GM12878 (cell line): ENCODE measurements at regions not wholly inside any gene's neighbourhood (a gene's known extent, or its start where the extent isn't known, plus 50 kb on each side); places are given as distances from the start of the nearest gene placed in this dataset.

Source experiments
- BCL3 ChIP-seq: IDR thresholded peaks from 2 replicates; pipeline ENCODE4 v1.6.1; 2011; ENCODE audit warnings: borderline replicate concordance, low read depth, mild to moderate bottlenecking, moderate library complexity, low read length; ENCODE audit not compliant: insufficient read depth, poor library complexity, severe bottlenecking
- IRF5 ChIP-seq: fragments of 450-650 bp; IDR thresholded peaks from 2 replicates; pipeline ENCODE4 v1.6.1; 2017; ENCODE audit warnings: borderline replicate concordance
- KLF5 ChIP-seq: fragments of 450-650 bp; IDR thresholded peaks from 2 replicates; pipeline ENCODE4 v1.6.1; 2014; ENCODE audit warnings: mild to moderate bottlenecking; ENCODE audit not compliant: partially characterized antibody
- MTA2 ChIP-seq: fragments of 450-650 bp; IDR thresholded peaks from 2 replicates; pipeline ENCODE4 v1.6.1; 2016; ENCODE audit warnings: low read depth, mild to moderate bottlenecking, moderate library complexity
- MTA3 ChIP-seq: IDR thresholded peaks from 2 replicates; pipeline ENCODE4 v1.6.1; 2012; ENCODE audit warnings: low read length, inconsistent platforms, borderline replicate concordance
- MXI1 ChIP-seq: fragments of 150-350 bp; IDR thresholded peaks from 2 replicates; pipeline ENCODE4 v1.6.1; 2011; ENCODE audit warnings: low read depth, mild to moderate bottlenecking, inconsistent platforms, low read length, improper control_type of control experiment
- SMARCA5 ChIP-seq: fragments of 450-650 bp; IDR thresholded peaks from 2 replicates; pipeline ENCODE4 v1.6.1; 2017; ENCODE audit warnings: mild to moderate bottlenecking
- TARDBP ChIP-seq: IDR thresholded peaks from 2 replicates; pipeline ENCODE4 v1.6.1; 2016; ENCODE audit warnings: borderline replicate concordance
- ZNF687 ChIP-seq: fragments of 450-650 bp; IDR thresholded peaks from 2 replicates; pipeline ENCODE4 v1.6.1; 2017; ENCODE audit warnings: mild to moderate bottlenecking, moderate library complexity

GRCh38 chr3:168714609-168715240 lies 619.0 kb upstream of the GOLIM4 start (continued):
- TF ChIP-seq KLF5 (no peak), SMARCA5 (no peak), IRF5 (no peak), MXI1 (no peak), MTA2 (peak; percentile 85), MTA3 (no peak), TARDBP (no peak), BCL3 (no peak), ZNF687 (no peak)
